ENCODE measurements at regions not wholly inside any gene's neighbourhood (a gene's known extent, or its start where the extent isn't known, plus 50 kb on each side); places are given as distances from the start of the nearest gene placed in this dataset.

DNA sequence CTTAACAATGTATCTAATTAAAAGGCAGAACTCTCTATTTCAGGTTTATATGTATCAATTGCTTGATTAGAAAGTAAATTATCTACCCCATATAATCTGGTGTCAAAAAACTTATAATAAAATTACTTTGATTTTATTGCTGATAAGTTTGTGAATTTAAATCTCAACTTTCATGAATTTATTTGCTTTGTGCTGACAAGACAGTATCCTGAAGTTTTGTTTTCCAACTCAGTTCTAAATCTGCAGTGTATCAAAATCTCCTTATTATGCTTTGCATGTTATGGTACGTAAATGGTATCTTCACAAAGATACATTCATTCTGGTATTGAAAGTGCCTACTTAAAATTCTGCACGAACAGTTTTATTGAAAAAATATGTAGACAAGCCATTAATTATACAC, 78.5 kb upstream of the ZNF717 start:
- TF ChIP-seq, protein P1, sequence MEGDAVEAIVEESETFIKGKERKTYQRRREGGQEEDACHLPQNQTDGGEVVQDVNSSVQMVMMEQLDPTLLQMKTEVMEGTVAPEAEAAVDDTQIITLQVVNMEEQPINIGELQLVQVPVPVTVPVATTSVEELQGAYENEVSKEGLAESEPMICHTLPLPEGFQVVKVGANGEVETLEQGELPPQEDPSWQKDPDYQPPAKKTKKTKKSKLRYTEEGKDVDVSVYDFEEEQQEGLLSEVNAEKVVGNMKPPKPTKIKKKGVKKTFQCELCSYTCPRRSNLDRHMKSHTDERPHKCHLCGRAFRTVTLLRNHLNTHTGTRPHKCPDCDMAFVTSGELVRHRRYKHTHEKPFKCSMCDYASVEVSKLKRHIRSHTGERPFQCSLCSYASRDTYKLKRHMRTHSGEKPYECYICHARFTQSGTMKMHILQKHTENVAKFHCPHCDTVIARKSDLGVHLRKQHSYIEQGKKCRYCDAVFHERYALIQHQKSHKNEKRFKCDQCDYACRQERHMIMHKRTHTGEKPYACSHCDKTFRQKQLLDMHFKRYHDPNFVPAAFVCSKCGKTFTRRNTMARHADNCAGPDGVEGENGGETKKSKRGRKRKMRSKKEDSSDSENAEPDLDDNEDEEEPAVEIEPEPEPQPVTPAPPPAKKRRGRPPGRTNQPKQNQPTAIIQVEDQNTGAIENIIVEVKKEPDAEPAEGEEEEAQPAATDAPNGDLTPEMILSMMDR (IDR thresholded peaks at IDR 0.05; ENCODE audit: borderline replicate concordance, extremely low read depth, low read length, poor library complexity, severe bottlenecking) = no peak
- no peak for TF ChIP-seq EZH2 (IDR thresholded peaks at IDR 0.05; ENCODE audit: borderline replicate concordance, low read depth, low read length, severe bottlenecking)

All from DND-41 (cell line).